ENCODE measurements at regions not wholly inside any gene's neighbourhood (a gene's known extent, or its start where the extent isn't known, plus 50 kb on each side); places are given as distances from the start of the nearest gene placed in this dataset.
"Not testable (repeated sequence)": the region's sequence is repeated elsewhere in the genome, so short reads cannot be mapped to it uniquely, and the experiment has no call there.

DNA sequence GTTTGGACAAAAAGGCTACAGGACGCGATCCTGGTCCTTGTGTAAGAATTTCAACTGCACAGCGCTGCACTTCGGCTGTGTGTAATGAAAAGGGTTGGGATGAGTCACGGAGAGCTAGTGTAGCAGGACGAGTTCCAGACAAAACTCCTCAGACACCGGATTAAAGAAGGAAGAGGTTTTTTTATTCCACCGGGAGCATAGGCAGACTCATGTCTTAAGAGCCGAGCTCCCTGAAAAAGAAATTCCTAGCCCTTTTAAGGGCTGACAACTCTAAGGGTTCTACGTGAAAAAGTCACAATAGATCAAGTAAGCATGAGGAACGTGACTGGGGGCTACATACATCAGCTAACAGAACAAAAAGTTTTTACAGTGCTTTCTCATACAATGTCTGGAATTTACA is 54.8 kb upstream of the FAM90A1 start:
- H3K27ac ChIP-seq; ATAC-seq; H3K36me3 ChIP-seq; H3K4me3 ChIP-seq; intact Hi-C loops (cut with DNase I); DNase-seq; H3K9me3 ChIP-seq; H3K4me1 ChIP-seq; H3K27me3 ChIP-seq (ENCODE audit: low read depth): not testable (repeated sequence)

- DNase-seq; H3K4me1 ChIP-seq; H3K9me3 ChIP-seq; H3K27me3 ChIP-seq (ENCODE audit: low read depth); H3K27ac ChIP-seq; H3K36me3 ChIP-seq; ATAC-seq; H3K4me3 ChIP-seq; intact Hi-C loops (cut with DNase I): not testable (repeated sequence)
These were observed 58.3 kb upstream of the FAM90A1 start for GRCh38 chr12:8285681-8286080.

DNA sequence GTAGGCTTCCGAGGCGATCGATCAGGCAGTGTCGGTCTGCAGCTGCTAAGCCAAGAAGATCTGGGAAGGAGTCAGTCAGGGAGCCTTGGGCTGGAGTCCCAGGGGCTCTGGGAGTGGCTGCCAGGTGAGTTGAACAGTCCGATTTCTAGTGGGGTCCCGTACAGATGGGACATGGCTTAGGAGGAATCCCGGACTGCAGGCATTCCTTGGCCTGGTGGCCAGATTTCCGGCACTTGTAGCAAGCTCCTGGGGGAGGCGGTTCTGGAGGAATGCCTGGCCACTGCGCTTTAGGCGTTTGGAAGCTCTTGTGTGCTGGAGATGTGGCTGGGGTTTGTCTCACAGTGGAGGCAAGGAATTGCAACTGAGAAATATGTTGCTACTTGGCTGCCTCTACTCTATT is 64.3 kb upstream of the FAM90A1 start:
- H3K4me3 ChIP-seq; ATAC-seq; intact Hi-C loops (cut with DNase I); H3K9me3 ChIP-seq; H3K36me3 ChIP-seq; H3K27ac ChIP-seq; H3K4me1 ChIP-seq; H3K27me3 ChIP-seq (ENCODE audit: low read depth); DNase-seq: not testable (repeated sequence)

GRCh38 chr12:8294662-8295061 is 67.2 kb upstream of the FAM90A1 start:
- H3K4me3 ChIP-seq; ATAC-seq; H3K27ac ChIP-seq; H3K36me3 ChIP-seq; DNase-seq; H3K9me3 ChIP-seq; H3K4me1 ChIP-seq; intact Hi-C loops (cut with DNase I); H3K27me3 ChIP-seq (ENCODE audit: low read depth): not testable (repeated sequence)

- H3K9me3 ChIP-seq; H3K27me3 ChIP-seq (ENCODE audit: low read depth); intact Hi-C loops (cut with DNase I); H3K4me1 ChIP-seq; ATAC-seq; H3K27ac ChIP-seq; H3K4me3 ChIP-seq; DNase-seq; H3K36me3 ChIP-seq: not testable (repeated sequence)
These were observed 81.2 kb upstream of the FAM90A1 start for GRCh38 chr12:8308611-8309010.

DNA sequence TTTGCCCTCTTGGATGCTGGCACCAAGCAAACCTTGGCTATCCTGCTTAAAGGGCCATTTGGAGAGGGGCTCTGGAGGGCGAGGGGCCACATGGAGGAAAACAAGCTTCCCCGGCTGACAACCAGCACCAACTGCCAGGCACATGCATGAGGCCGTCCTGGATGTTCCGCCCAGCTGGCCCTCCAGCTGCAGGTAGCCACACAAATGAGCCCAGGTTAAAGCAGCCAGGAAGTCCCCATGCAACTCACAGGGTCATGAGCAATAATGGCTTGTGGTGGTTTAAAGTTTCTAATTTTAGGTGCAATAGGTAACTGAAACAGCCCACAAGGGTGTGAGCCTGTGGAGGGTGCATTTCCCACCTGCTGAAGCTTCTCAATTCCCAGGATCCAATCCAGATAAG is 88.6 kb upstream of the FAM90A1 start:
- DNase-seq; H3K4me3 ChIP-seq; H3K27ac ChIP-seq; intact Hi-C loops (cut with DNase I); H3K36me3 ChIP-seq; H3K9me3 ChIP-seq; H3K4me1 ChIP-seq; ATAC-seq; H3K27me3 ChIP-seq (ENCODE audit: low read depth): not testable (repeated sequence)

- DNase-seq; intact Hi-C loops (cut with DNase I); H3K4me1 ChIP-seq; H3K36me3 ChIP-seq; H3K4me3 ChIP-seq; ATAC-seq; H3K9me3 ChIP-seq; H3K27me3 ChIP-seq (ENCODE audit: low read depth); H3K27ac ChIP-seq: not testable (repeated sequence)
These were observed 90.3 kb upstream of the FAM90A1 start for GRCh38 chr12:8317675-8318074.

DNA sequence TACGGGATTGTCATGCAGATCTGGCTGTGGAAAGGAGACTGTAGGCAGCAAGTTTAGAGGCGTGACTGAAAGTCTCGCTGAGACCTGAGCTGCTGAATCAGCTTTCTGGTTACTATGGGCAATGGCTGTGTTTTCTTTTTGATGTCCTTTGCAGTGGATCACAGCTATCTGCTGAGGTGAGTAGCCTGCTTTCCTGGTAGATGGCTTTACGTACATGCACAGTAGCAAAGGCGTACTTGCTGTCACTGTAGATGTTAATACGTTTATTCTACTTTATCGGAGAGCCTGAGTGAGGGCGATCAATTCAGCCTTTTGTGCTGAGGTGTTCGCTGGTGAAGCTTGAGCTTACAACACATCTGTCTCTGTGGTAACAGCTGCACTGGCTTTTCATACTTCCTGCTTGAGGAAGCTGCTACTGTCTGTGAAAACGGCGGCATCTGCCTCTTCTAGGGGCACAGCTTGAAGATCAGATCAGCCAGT is 92.9 kb upstream of the FAM90A1 start:
- H3K4me3 ChIP-seq; H3K9me3 ChIP-seq; H3K27me3 ChIP-seq (ENCODE audit: low read depth); H3K4me1 ChIP-seq; ATAC-seq; H3K27ac ChIP-seq; H3K36me3 ChIP-seq; DNase-seq; intact Hi-C loops (cut with DNase I): not testable (repeated sequence)

GRCh38 chr12:8320791-8321370 is 93.5 kb upstream of the FAM90A1 start:
- H3K4me3 ChIP-seq = not testable (repeated sequence)

DNA sequence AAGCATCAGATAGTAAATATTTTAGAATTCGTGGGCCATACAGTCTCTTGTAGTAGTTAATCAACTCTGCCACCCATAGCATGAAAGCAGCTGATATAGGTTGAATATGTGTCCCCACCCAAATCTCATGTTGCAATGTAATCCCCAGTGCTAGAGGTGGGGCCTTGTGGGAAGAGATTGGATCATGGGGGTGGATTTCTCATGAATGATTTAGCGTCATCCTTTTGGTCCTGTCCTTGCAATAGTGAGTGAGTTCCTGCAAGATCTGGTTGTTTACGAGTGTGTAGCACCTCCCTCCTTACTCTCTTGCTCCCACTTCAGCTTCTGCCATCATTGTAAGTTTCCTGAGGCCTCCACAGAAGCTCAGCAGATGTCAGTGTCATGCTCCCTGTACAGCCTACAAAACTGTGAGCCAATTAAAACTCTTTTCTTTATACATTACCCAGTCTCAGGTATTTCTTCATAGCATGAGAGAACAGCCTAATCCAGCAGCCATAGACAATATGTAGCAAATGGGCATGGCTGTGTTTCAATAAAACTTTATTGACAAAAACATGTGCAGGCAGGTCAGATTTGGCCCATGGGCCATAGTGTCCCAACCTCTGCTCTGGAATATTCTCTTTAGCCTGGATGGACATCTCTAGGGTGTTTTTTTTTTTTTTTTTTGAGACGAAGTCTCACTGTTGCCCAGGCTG is 97.9 kb upstream of the FAM90A1 start:
- H3K4me1 ChIP-seq; H3K9me3 ChIP-seq; H3K4me3 ChIP-seq; DNase-seq; H3K36me3 ChIP-seq; H3K27ac ChIP-seq; intact Hi-C loops (cut with DNase I); H3K27me3 ChIP-seq (ENCODE audit: low read depth); ATAC-seq: not testable (repeated sequence)

More at GRCh38 chr12:8320791-8321370, 93.5 kb upstream of the FAM90A1 start:
- DNase-seq; H3K27ac ChIP-seq; H3K27me3 ChIP-seq (ENCODE audit: low read depth); intact Hi-C loops (cut with DNase I); ATAC-seq; H3K9me3 ChIP-seq; H3K4me1 ChIP-seq; H3K36me3 ChIP-seq: not testable (repeated sequence)

- H3K27ac ChIP-seq; H3K4me1 ChIP-seq; H3K27me3 ChIP-seq (ENCODE audit: low read depth); H3K9me3 ChIP-seq; intact Hi-C loops (cut with DNase I); ATAC-seq; H3K36me3 ChIP-seq; H3K4me3 ChIP-seq; DNase-seq: not testable (repeated sequence)
These were observed 101.4 kb upstream of the FAM90A1 start for GRCh38 chr12:8328835-8329234.

- H3K4me3 ChIP-seq; H3K9me3 ChIP-seq; H3K36me3 ChIP-seq; DNase-seq; intact Hi-C loops (cut with DNase I); H3K4me1 ChIP-seq; H3K27ac ChIP-seq; ATAC-seq; H3K27me3 ChIP-seq (ENCODE audit: low read depth): not testable (repeated sequence)
These were observed 105.0 kb upstream of the FAM90A1 start for GRCh38 chr12:8332373-8332772.

DNA sequence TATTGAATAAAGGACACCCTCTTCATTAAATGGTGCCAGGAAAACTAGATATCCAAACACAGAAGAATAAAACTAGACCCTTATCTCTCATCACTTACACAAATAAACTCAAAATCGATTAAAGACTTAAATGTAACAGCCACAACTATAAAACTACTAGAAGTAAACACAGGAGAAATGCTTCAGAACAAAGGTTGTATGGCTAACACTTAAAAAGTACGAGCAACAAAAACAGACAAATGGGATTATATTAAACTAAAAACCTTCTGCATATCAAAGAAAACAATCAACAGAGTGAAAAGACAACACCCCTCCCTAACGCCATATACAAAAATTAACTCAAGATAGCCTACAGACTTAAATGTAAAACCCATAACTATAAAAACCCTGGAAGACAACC is 104.7 kb upstream of the CLEC6A start:
- H3K4me1 ChIP-seq; H3K9me3 ChIP-seq; H3K4me3 ChIP-seq; H3K36me3 ChIP-seq; ATAC-seq; DNase-seq; H3K27me3 ChIP-seq (ENCODE audit: low read depth); intact Hi-C loops (cut with DNase I); H3K27ac ChIP-seq: not testable (repeated sequence)

- H3K27ac ChIP-seq; H3K9me3 ChIP-seq; H3K36me3 ChIP-seq; DNase-seq; H3K27me3 ChIP-seq (ENCODE audit: low read depth); intact Hi-C loops (cut with DNase I); H3K4me3 ChIP-seq; H3K4me1 ChIP-seq; ATAC-seq: not testable (repeated sequence)
These were observed 101.0 kb upstream of the CLEC6A start for GRCh38 chr12:8354741-8355140.

Data from lower lobe of right lung (tissue), 2 donors.